ENCODE measurements at regions not wholly inside any gene's neighbourhood (a gene's known extent, or its start where the extent isn't known, plus 50 kb on each side); places are given as distances from the start of the nearest gene placed in this dataset.
"Not testable (repeated sequence)": the region's sequence is repeated elsewhere in the genome, so short reads cannot be mapped to it uniquely, and the experiment has no call there.

DNA sequence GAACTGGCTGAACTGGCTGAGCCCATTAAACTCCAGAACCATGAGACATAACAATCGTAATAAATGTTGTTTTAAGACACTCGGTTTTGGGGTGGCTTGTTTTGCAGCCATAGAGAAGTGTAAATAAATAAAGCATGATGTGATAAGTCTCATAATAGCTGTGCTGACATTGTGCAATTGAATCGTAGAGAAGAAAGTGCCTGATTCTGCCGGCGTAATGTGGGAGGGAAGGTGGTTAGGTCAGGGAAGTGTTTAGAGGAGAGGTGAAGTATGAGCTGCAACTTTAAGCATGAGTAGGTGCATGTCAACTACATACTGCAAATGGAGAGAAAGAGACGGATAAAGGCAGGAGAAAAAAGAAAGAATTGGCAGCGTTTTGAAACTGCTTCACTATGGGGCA lies 217.1 kb downstream of the BLID start:
- no peak for DNase-seq

- no peak for DNase-seq
These were observed 220.1 kb downstream of the BLID start for GRCh38 chr11:121895919-121896318.

DNA sequence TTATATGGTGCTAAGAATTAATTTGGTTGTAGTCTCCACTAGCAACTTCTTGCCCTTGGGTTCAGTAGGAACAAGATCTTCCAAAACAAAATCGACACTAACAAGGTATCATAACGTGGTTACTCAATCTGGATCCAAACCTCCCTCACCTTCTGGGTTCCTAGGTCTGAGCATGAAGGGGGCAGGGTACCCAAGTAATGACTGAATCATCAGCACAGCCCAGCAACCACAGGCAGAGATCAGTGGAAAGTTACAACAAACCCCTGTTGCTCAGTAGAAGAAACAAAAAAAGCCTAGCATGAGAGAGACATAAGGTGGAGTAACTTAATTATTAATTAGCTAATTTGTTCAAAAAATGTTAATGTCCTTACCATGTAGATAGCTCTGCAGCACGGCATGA lies 221.4 kb downstream of the BLID start:
- DNase-seq, result no peak

- no peak for DNase-seq
These were observed 223.2 kb downstream of the BLID start for GRCh38 chr11:121892863-121893262.

GRCh38 chr11:121892131-121892681 lies 223.8 kb downstream of the BLID start:
- no peak for DNase-seq

- no peak for DNase-seq
These were observed 225.0 kb downstream of the BLID start for GRCh38 chr11:121890946-121891515.

DNA sequence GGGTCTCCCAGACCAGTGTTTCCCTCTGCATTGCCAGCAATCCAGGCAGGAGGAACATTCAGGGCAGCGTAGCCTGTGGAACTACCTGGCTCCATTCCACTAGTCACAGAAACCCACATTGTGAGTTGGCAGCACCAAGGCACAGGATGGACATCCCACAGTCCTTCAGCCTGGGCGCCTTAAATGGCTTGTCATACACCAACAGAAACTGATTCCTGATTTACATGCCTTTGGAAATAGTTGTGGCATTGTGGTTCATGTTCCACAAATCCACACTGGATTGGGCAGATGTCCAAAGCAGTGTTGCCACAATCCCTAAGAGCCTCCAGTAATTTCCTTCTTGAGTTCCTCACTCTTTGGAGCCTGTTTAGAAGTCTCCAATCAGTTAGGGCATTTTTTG lies 225.6 kb downstream of the BLID start:
- no peak for DNase-seq

- no peak for DNase-seq
These were observed 226.1 kb downstream of the BLID start for GRCh38 chr11:121889931-121890330.

DNA sequence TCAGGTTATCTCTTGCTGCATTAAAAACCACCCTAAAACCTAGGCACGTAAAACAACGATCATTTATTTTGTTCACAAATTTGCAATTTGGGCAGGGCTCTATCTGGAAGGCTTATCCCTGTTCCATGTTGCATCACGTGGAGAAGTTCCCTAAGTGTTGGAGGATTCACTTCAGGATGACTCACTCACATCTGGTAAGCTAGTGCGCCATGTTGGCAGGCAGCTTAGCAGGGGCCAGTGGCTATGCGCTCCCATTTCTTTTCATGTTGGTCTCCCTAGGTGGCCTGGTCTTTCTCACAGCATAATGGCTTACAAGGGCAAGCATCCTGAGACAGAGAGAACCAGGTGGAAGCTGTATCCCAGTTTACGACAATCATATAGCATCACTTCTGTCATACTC lies 226.8 kb downstream of the BLID start:
- no peak for DNase-seq

DNA sequence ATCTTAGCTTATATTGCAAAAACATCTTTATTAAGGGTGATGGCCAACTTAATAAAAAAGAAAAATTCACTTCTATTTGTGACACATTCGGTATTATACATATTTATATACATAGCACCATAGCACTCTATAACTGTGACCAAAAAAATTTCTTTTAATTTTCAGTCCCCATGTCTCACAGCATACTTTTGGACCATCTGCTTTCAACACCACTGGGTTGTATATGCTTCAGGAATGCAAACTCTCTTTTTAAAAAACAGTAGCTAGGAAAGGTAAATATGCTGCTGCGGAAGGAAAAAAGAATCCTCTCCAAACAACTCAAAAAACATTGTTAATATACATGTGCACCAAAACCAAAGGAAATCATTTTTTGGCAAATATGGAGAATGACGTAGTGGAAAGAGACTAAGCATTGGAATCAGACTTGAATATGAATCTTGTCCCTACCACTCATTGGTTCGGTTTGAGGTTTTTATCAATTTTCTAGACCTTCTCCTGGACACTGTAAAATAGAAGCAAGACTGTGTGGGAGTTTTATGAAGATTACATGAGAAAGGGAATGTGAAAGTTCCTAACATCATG lies 227.9 kb downstream of the BLID start:
- DNase-seq, result no peak

DNA sequence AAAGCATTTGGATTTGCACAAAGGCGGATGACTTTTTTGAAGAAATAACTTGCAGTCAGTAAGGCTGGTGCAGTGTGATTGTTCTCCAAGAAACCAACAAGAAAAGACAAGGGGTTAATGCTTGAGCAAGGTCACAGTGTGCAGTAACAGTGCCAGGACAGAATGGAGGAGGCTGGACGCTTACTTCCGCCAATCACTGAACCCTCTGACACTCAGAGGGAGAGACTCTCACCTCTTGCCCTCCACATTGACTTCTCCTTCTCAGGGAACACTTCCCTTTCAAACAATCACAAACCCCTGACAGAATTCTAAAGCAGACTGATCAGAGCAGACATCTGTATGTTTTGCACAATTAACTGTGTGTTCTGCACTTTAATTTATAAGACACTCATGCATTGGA lies 228.4 kb downstream of the BLID start:
- DNase-seq, result no peak

DNA sequence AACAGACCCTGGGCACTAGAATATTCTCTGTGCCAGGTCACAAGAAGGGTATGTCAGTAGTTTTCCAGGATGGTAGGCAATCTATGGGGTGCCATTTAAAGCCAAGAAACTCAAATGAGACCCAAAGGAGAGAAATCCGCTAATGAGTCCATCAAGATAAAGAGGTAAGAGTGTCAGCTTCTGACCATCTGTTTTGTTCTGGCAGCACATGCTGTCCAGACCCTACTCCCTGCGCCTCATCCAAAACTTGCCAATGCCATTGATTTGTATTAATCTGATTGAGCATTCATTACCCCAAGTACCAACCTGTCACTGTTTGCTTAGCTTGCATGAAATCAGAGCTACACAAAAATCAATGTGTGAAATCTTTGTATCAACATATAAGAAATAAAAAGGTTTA lies 229.0 kb downstream of the BLID start:
- no peak for DNase-seq

DNA sequence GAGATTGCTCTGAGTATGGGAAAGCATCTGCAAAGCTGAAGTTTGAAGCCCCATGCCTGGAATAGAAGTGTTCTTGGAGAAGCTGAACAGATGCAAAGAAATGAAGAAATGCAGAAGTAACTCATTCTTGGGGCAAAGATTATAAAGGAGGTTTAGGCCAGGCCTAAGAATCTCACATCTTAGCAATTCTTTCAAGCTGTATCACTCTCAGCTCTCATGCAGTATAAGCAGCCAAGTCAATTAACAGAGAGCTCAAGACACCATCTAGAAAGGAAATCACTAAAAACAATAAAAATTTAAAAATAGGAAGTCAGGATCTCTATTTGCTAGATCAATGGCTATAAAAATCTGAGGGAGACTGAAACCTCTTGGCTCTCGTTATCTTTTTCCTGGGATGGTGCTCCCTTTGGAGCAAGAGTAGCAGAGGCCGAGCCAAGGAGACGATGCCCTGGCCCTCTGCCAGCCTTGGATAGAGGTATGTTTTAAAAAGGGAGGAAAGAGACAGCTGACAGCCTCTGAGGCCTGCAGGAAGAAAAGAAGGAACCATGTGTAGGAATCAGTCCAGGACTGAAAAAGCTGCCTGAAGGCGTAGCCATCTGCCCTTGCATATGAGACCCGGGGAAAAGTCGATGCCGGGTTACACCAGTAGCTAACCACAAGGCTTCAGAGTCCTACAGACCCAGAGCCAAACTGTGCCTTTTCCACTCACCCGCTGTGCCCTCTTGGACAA lies 229.8 kb downstream of the BLID start:
- DNase-seq, result no peak

DNA sequence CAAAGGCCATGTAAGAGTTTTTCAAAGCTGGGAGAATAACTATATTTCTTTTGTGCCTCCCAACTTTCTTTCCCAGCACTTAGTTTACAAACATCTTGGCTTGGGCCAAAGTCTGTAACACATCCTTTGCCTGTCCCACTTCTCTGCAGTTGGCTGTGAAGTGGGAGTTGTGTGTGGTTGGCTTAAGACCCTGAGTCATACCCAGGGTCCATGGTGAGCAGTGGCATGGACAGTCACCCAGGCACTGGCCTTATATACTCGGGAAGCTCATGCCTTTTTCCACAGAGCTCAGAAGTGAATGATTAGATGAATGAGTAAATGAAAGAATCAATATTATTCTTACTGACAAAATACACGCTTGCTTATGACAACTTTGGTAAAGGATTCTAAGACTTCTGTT lies 231.4 kb downstream of the BLID start:
- no peak for DNase-seq

DNA sequence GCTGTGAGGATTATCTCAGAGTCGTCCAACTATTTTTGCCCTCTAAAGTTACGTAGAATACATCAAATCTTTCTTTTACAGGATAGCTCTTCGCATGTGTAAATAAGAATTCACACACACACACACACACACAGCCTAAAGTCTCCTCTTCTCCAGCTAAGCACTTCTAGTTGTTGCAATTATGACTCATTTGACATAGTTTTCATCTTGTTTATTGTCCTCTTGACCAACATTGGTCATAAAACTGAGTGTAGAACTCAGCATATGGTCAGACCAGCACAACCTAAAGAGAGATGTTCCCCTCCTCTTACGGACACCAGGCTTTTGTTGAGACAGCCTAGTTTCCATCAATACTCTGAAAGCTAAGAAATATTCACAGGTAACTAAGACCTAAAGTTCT lies 234.2 kb downstream of the BLID start:
- DNase-seq, result no peak

DNA sequence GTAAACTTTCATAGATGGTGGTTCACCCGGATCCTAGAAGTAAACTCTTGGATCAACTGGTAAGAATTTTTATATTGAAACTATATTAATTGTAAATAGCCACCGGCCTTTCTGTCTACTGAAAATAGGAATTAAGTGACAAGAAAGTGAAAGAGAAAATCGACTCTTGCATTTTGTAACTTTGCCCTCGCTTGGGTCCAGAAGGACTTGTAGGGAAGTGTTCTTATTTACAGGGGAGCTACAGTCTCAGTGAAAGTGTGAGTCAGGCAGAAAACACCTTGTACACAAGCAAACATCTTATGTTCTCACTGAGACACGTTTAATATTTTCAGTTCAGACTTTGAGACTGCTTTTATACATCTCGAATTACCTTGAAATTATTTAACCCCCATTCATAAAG lies 238.9 kb downstream of the BLID start:
- no peak for DNase-seq

GRCh38 chr11:121873766-121874165 lies 242.2 kb downstream of the BLID start:
- no peak for DNase-seq

DNA sequence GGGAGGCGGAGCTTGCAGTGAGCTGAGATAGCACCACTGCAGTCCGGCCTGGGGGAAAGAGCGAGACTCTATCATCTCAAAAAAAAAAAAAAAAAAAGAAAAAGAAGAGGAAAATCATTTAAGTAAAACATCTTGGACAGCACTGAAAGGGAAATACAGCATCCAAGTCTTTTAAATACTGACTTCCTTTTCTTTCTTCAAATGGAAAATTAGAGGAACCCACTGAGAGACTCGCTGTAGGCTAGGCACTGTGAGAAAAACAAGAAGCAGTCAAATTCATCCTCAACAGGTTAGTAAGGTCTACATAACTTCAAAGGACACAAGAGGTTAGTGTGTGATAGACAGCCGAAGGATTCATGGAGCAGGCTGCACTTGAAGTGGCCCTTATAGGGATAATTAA lies 243.7 kb downstream of the BLID start:
- no peak for DNase-seq

GRCh38 chr11:121870206-121871045 lies 245.6 kb downstream of the BLID start:
- DNase-seq, result no peak

DNA sequence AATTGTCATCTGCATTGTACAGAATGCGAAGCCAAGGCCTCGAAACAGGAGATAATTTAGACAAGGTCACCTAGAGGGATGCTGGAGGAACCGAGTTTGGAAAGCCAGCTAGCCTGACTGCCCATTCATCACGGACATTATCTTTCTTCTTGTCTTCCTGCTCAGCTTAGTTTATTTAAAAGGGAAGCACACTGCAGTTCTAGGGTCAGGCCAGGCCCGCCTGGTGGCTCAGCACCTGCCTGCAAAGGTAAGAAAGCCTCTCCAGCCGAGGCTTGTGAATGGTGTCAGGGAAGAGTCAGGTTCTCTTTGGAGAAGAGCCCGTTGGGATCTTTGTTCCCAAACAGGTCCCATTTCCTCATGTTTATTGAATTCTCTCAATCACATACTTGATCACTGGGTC lies 246.5 kb downstream of the BLID start:
- DNase-seq, result no peak

DNA sequence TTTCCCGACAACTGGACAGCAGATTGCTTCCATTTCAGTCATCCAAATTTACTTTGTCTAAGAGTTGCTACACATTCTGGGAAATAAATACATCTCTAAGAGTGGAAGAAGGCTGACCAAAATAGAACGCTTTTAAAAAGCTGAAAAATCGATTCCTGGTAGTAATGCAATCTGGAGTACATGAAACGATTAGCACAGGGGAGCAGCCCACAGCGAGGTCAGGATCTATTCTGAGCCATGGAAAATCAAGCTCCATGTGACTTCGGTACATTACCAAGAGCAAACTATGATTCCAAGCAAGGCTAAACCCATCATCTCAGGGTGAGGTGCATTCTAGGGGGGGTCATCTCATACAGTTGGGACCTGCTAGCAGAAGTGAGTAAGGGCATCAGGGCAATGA lies 249.3 kb downstream of the BLID start:
- no peak for DNase-seq

GRCh38 chr11:121864660-121865059 lies 251.4 kb downstream of the BLID start:
- DNase-seq, result no peak

- no peak for DNase-seq
These were observed 252.9 kb downstream of the BLID start for GRCh38 chr11:121863126-121863525.

DNA sequence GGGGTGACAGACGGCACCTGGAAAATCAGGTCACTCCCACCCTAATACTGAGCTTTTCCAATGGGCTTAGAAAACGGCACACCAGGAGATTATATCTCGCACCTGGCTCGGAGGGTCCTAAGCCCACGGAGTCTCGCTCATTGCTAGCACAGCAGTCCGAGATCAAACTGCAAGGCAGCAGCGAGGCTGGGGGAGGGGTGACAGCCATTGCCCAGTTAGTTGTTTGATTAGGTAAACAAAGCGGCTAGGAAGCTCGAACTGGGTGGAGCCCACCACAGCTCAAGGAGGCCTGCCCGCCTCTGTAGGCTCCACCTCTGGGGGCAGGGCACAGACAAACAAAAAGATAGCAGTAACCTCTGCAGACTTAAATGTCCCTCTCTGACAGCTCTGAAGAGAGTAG lies 260.9 kb downstream of the BLID start:
- not testable (repeated sequence) for DNase-seq
